NCI-H345 treated with DMSO at 0.1 percent for 48 hours (cell line): ENCODE measurements at regions not wholly inside any gene's neighbourhood (a gene's known extent, or its start where the extent isn't known, plus 50 kb on each side); places are given as distances from the start of the nearest gene placed in this dataset.

Source experiments
- DNase-seq: peaks from one replicate; lab custom pipeline; 2025; ENCODE audit not compliant: unreplicated experiment; lab: John Stamatoyannopoulos, UW

- no peak for DNase-seq
These were observed 96.0 kb upstream of the OSMR start for GRCh38 chr5:38749861-38750260.

- DNase-seq = no peak
These were observed 94.7 kb upstream of the OSMR start for GRCh38 chr5:38751103-38751502.

- no peak for DNase-seq
These were observed 93.7 kb upstream of the OSMR start for GRCh38 chr5:38752012-38752536.

GRCh38 chr5:38752622-38753021 is 93.2 kb upstream of the OSMR start:
- DNase-seq = no peak

- DNase-seq = no peak
These were observed 92.7 kb upstream of the OSMR start for GRCh38 chr5:38753141-38753540.

DNA sequence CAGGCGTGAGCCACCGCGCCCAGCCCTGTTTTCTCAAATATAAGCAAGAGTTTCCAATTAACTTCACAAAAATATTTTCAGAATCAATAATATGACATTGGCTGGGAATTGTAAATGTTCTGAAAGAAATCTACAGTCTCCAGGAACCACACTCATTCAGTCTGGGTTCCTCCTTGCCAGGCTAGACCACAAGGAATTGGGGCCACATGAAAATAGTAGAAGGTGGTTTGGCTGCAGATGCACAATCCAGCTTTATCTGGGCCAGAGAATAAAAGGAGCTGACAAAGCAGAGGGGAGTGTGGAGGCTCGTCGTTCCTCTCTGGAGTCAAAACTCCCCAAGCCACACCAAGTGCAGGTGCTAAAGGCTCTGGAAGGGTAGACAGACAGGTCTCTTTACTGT is 92.0 kb upstream of the OSMR start:
- no peak for DNase-seq

DNA sequence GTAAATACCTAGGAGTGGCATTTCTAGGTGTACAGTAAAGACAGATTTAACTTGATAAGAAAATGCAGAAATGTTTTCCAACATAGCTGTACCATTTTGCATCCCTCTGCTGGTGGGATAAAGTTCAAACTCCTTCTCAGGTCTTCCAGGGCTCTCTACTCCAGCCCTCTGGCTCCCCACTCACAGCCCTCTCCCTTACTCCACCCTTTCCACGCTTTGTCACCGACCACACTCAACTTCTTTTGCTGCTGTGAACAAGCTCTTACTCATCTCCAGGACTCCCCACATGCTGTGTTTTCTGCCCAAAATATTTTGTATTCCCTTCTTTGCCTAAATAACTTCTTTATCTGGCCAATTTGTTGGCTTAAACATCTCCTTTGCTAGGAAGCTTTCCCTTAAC is 90.6 kb upstream of the OSMR start:
- DNase-seq = no peak

- DNase-seq = no peak
These were observed 89.7 kb upstream of the OSMR start for GRCh38 chr5:38756068-38756467.

GRCh38 chr5:38757451-38758245 is 88.2 kb upstream of the OSMR start:
- DNase-seq = no peak

DNA sequence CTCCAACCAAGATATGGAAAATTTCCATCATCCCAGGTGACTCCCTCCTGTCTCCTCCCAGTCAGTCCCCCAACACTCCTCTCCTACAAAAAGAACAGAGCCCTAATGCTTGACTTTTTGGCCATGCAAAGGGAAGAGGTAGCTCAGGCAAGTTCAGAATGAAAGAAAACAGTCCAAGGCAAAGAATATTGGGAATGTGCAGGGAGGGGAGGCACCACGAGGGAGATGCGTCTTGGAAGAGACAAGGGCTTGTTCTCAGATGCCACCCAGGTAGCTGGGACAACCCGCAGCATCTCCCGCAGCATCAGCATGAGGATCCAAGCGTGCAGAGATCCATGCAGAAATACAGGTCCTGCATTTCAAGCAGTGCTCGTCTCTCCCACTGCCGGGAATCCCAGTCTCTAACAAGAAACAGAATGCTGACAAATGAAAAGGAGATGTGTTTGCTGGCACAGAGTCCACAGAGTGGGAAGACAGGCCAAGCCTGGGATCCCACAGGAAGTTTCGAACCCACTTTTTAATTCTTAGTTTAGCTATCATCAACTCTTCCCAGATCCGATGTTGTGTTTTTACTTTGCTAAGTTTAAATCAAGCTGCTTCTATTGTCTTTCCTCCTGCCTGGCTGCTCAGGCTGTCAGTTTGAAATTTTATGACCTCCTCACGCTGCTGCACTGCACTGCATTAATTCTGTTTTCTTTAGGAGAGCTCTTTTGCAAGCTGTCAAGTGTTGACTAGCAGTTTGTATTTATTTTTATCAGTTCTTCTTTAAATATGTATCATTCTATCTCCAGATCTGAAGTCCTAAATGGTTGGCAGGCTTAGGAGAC is 86.8 kb upstream of the OSMR start:
- DNase-seq = no peak

- no peak for DNase-seq
These were observed 80.8 kb upstream of the OSMR start for GRCh38 chr5:38764937-38765391.

- DNase-seq = no peak
These were observed 80.4 kb upstream of the OSMR start for GRCh38 chr5:38765399-38765861.

DNA sequence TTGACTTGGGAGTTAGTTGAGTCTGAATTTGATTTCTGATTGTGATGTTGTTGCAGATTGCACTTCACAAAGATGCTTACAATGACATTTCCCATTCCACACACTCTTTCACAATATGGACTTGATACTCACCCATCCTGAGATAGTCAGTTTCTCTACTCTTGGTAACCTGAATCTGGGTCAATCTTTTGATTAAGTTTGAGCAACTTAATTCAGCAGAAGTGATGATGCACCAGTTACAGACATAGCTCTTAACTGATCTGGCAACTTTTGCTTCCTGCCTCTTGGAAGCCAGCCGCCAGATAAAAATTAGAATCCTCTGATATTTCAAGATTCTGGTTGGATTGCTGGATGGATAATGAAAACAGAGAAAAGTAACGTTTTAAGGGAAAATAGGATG is 79.7 kb upstream of the OSMR start:
- DNase-seq = no peak

GRCh38 chr5:38768412-38769211 is 77.2 kb upstream of the OSMR start:
- no peak for DNase-seq

GRCh38 chr5:38772471-38772870 is 73.3 kb upstream of the OSMR start:
- DNase-seq = no peak

GRCh38 chr5:38775218-38775840 is 70.5 kb upstream of the OSMR start:
- DNase-seq = no peak

DNA sequence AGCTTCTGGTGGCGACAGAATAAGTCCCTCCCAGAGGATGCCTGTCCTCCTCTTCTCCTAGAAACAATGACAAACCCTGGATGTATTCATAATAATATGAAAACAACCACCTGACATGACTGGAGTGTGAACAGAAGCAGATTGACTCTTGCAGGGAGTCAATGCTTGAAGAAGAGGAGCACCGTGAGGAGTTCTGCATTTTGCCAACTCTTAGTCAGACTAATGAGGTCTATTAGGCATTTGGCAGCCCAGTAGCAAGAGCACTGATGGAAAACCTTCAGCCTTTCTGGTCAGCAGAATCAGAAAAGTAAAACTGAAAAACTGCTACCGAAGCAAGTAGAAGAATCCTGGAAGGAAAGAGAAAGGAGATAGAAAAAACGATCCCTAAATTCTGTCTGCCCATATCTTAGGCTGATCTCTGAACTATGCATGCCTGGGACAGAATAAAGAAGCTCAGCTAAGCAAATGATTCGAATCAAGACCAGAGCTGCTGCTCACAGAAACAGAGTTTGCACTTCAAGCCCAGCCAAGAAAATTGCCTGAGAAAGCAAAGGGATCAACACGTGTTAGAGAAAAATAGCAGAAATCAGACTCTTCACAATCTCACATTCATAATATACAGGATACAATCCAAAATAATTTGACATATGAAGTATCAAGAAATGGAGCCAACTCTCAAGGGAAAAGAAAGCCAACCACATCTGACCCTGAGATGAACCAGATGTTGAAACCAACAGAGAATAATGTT is 69.5 kb upstream of the OSMR start:
- DNase-seq = no peak

DNA sequence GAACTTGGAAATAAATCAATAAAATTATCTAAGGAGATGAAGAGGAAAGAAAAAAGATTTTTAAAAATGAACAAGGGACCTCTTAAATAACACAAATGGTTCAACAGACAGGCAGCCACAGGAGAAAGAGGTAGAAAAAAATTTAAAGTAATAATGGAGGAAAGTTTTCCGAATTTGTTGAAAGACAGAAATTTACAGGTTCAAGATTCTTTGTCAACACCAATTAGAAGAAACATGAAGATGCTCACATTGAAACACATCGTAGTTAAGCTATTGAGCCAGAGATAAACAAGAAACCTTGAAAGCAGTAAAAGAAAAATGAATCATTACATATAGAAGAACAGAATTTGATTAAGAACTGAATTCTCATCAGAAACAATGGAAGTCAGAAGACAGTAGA is 68.7 kb upstream of the OSMR start:
- DNase-seq = no peak

- no peak for DNase-seq
These were observed 65.5 kb upstream of the OSMR start for GRCh38 chr5:38780316-38780715.

DNA sequence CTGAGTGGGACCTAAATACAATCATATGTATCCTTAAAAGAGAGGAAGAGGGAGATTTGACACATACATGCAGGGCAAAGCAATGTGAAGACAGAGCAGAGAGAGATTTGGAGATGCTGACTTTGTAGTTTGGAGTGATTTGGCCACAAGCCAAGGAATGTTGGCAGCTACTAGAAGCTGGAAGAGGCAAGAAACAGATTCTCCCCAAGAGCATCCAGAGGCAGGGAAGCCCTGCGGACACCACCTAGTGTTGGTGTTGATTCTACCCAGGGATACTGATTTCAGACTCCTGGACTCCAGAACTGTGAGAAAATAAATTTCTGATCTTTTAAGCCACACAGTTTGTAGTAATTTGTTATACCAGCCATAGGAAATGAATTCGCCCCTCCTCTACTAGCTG is 64.9 kb upstream of the OSMR start:
- no peak for DNase-seq
